HG02981 (cell line): ENCODE measurements at regions not wholly inside any gene's neighbourhood (a gene's known extent, or its start where the extent isn't known, plus 50 kb on each side); places are given as distances from the start of the nearest gene placed in this dataset.

Experiments
- ATAC-seq: cut with Tn5 transposase; IDR thresholded peaks from one replicate; pipeline ENCODE4 v1.9.1; 2021; ENCODE audit warnings: mild to moderate bottlenecking, moderate library complexity; ENCODE audit not compliant: unreplicated experiment

GRCh38 chr10:1944487-1944886, 207.2 kb upstream of the ADARB2 start:
- ATAC-seq, result no peak

- no peak for ATAC-seq
These were observed 205.2 kb upstream of the ADARB2 start for GRCh38 chr10:1942478-1942877.

- no peak for ATAC-seq
These were observed 201.7 kb upstream of the ADARB2 start for GRCh38 chr10:1939016-1939415.

GRCh38 chr10:1938317-1938716, 201.0 kb upstream of the ADARB2 start:
- no peak for ATAC-seq

GRCh38 chr10:1935912-1936311, 198.6 kb upstream of the ADARB2 start:
- no peak for ATAC-seq

GRCh38 chr10:1933215-1933614, 195.9 kb upstream of the ADARB2 start:
- no peak for ATAC-seq

GRCh38 chr10:1932692-1933094, 195.4 kb upstream of the ADARB2 start:
- ATAC-seq, result no peak

- ATAC-seq, result no peak
These were observed 191.3 kb upstream of the ADARB2 start for GRCh38 chr10:1928606-1929005.

- ATAC-seq, result no peak
These were observed 186.7 kb upstream of the ADARB2 start for GRCh38 chr10:1923998-1924397.

- ATAC-seq, result no peak
These were observed 186.3 kb upstream of the ADARB2 start for GRCh38 chr10:1923586-1923985.

GRCh38 chr10:1920941-1921340, 183.6 kb upstream of the ADARB2 start:
- ATAC-seq, result no peak

- no peak for ATAC-seq
These were observed 182.8 kb upstream of the ADARB2 start for GRCh38 chr10:1920127-1920526.

GRCh38 chr10:1911771-1912170, 174.4 kb upstream of the ADARB2 start:
- ATAC-seq, result no peak

GRCh38 chr10:1903982-1904381, 166.7 kb upstream of the ADARB2 start:
- no peak for ATAC-seq

- no peak for ATAC-seq
These were observed 158.8 kb upstream of the ADARB2 start for GRCh38 chr10:1896153-1896552.

- ATAC-seq, result no peak
These were observed 158.4 kb upstream of the ADARB2 start for GRCh38 chr10:1895691-1896090.

- no peak for ATAC-seq
These were observed 157.6 kb upstream of the ADARB2 start for GRCh38 chr10:1894912-1895311.

- no peak for ATAC-seq
These were observed 156.6 kb upstream of the ADARB2 start for GRCh38 chr10:1893941-1894340.

- no peak for ATAC-seq
These were observed 148.7 kb upstream of the ADARB2 start for GRCh38 chr10:1886039-1886438.

- ATAC-seq, result no peak
These were observed 145.4 kb upstream of the ADARB2 start for GRCh38 chr10:1882728-1883127.

- ATAC-seq, result no peak
These were observed 144.9 kb upstream of the ADARB2 start for GRCh38 chr10:1882180-1882579.

GRCh38 chr10:1881636-1882035, 144.3 kb upstream of the ADARB2 start:
- no peak for ATAC-seq

GRCh38 chr10:1874533-1874932, 137.2 kb upstream of the ADARB2 start:
- no peak for ATAC-seq
